MM.1S (cell line): ENCODE measurements at regions not wholly inside any gene's neighbourhood (a gene's known extent, or its start where the extent isn't known, plus 50 kb on each side); places are given as distances from the start of the nearest gene placed in this dataset.

Experiments used
- DNase-seq: peaks from one replicate; pipeline ENCODE4 v3.0.0-alpha.2; 2015
- H2AFZ ChIP-seq: fragments of 300-600 bp; sonication (generic); 2 replicates; pipeline ENCODE4 v1.6.0; 2016; ENCODE audit warnings: antibody characterized with exemption, low read length
- H3F3A ChIP-seq: fragments of 300-600 bp; sonication (generic); 2 replicates; pipeline ENCODE4 v1.6.1; 2016; ENCODE audit warnings: mild to moderate bottlenecking, antibody characterized with exemption, low read length, moderate library complexity, mixed read lengths; ENCODE audit not compliant: insufficient read depth
- H3K27ac ChIP-seq: fragments of 300-600 bp; sonication (generic); 2 replicates; pipeline ENCODE4 v1.5.1; 2016; ENCODE audit warnings: mild to moderate bottlenecking, low read length
- H3K27me3 ChIP-seq: fragments of 300-600 bp; sonication (generic); replicated peaks from 2 replicates; pipeline ENCODE4 v1.6.0; 2016; ENCODE audit warnings: low read length; ENCODE audit not compliant: insufficient read depth
- H3K36me3 ChIP-seq: fragments of 300-600 bp; sonication (generic); replicated peaks from 2 replicates; pipeline ENCODE4 v1.6.1; 2016; ENCODE audit warnings: mild to moderate bottlenecking, low read length, mixed read lengths; ENCODE audit not compliant: insufficient read depth
- H3K4me1 ChIP-seq: fragments of 300-600 bp; sonication (generic); 2 replicates; pipeline ENCODE4 v1.6.1; 2016; ENCODE audit warnings: low read length, mixed read lengths
- H3K4me2 ChIP-seq: fragments of 300-600 bp; sonication (generic); 2 replicates; pipeline ENCODE4 v1.6.0; 2016; ENCODE audit warnings: low read depth, low read length
- H3K4me3 ChIP-seq: fragments of 300-600 bp; sonication (generic); 2 replicates; pipeline ENCODE4 v1.5.1; 2016; ENCODE audit warnings: low read length, mixed read lengths
- H3K79me2 ChIP-seq: fragments of 300-600 bp; sonication (generic); 2 replicates; pipeline ENCODE4 v1.6.1; 2016; ENCODE audit warnings: mixed run types, low read length, mixed read lengths
- H3K9ac ChIP-seq: fragments of 300-600 bp; sonication (generic); 2 replicates; pipeline ENCODE4 v1.6.1; 2016; ENCODE audit warnings: low read length, mixed read lengths
- H3K9me2 ChIP-seq: fragments of 300-600 bp; sonication (generic); replicated peaks from 2 replicates; pipeline ENCODE4 v1.6.1; 2016; ENCODE audit warnings: mild to moderate bottlenecking, low read length, mixed read lengths; ENCODE audit not compliant: insufficient read depth
- H3K9me3 ChIP-seq: fragments of 300-600 bp; sonication (generic); replicated peaks from 2 replicates; pipeline ENCODE4 v1.6.1; 2016; ENCODE audit warnings: mild to moderate bottlenecking, low read length, mixed read lengths; ENCODE audit not compliant: insufficient read depth
- H4K20me1 ChIP-seq: fragments of 300-600 bp; sonication (generic); 2 replicates; pipeline ENCODE4 v1.6.1; 2016; ENCODE audit warnings: mild to moderate bottlenecking, low read length, moderate library complexity, mixed read lengths; ENCODE audit not compliant: insufficient read depth
- EZH2 ChIP-seq: fragments of 300-600 bp; sonication (generic); optimal IDR thresholded peaks from 2 replicates; pipeline ENCODE3; 2017; ENCODE audit warnings: low read depth, mild to moderate bottlenecking, antibody characterized with exemption, low read length, mixed read lengths
- EZH2phosphoT487 ChIP-seq: fragments of 300-600 bp; sonication (generic); IDR thresholded peaks from 2 replicates; pipeline ENCODE4 v1.6.1; 2018; ENCODE audit warnings: antibody characterized with exemption, low read length
- TF ChIP-seq, protein P1 (sequence below): fragments of 300-600 bp; sonication (generic); IDR thresholded peaks from 2 replicates; pipeline ENCODE4 v1.5.1; 2016; ENCODE audit warnings: antibody characterized with exemption, low read length, mixed read lengths

DNA sequence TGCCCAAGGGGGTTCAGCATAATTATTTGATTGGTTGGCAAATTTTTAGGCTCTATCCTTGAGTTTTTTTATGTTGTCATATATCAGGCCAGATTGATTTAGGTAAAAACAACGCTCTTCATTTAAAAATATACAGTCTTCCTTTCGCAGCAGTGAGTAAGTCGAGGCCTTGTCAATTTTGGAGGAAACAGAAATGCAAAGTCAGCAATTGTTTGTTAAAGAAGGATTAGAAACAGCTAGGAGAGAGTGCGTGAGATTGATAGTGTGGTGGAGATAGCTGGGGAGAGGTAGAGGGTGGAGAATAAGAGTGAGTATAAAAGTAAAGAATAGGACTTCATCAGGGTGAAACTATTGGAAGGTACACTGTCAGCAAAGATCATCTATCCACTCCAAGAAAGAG is 830.8 kb downstream of the LUZP2 start:
- Histone ChIP-seq H3K4me2 (no peak overlapping the region), H2AFZ (no peak overlapping the region), H3F3A (no peaks in the 10 kb centered on the region), H3K4me3 (no peak overlapping the region), H3K36me3 (no peaks in the 10 kb centered on the region), H3K9me2 (no peaks in the 10 kb centered on the region), H3K9me3 (no peaks in the 10 kb centered on the region), H3K27me3 (no peaks in the 10 kb centered on the region), H3K27ac (no peak overlapping the region), H4K20me1 (no peaks in the 10 kb centered on the region), H3K79me2 (no peaks in the 10 kb centered on the region), H3K4me1 (no peaks in the 10 kb centered on the region), H3K9ac (no peak overlapping the region)
- TF ChIP-seq, protein P1, sequence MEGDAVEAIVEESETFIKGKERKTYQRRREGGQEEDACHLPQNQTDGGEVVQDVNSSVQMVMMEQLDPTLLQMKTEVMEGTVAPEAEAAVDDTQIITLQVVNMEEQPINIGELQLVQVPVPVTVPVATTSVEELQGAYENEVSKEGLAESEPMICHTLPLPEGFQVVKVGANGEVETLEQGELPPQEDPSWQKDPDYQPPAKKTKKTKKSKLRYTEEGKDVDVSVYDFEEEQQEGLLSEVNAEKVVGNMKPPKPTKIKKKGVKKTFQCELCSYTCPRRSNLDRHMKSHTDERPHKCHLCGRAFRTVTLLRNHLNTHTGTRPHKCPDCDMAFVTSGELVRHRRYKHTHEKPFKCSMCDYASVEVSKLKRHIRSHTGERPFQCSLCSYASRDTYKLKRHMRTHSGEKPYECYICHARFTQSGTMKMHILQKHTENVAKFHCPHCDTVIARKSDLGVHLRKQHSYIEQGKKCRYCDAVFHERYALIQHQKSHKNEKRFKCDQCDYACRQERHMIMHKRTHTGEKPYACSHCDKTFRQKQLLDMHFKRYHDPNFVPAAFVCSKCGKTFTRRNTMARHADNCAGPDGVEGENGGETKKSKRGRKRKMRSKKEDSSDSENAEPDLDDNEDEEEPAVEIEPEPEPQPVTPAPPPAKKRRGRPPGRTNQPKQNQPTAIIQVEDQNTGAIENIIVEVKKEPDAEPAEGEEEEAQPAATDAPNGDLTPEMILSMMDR, result no peak
- TF ChIP-seq EZH2, result no peak
- no peak for TF ChIP-seq EZH2phosphoT487
- DNase-seq, result no peak

- no peak overlapping the region for H2AFZ ChIP-seq
Observed at GRCh38 chr11:25339281-25339680, 842.4 kb downstream of the LUZP2 start.

GRCh38 chr11:25349537-25349936 is 852.7 kb downstream of the LUZP2 start:
- Histone ChIP-seq H3K36me3 (no peaks in the 10 kb centered on the region), H3K4me3 (no peak overlapping the region), H3K9me2 (no peaks in the 10 kb centered on the region), H3K27ac (no peak overlapping the region), H3K9ac (no peak overlapping the region), H4K20me1 (no peaks in the 10 kb centered on the region), H3K79me2 (no peaks in the 10 kb centered on the region), H2AFZ (no peak overlapping the region), H3K9me3 (no peaks in the 10 kb centered on the region), H3K4me2 (no peak overlapping the region), H3K4me1 (no peaks in the 10 kb centered on the region), H3K27me3 (no peaks in the 10 kb centered on the region), H3F3A (no peaks in the 10 kb centered on the region)
- TF ChIP-seq EZH2 (no peak), EZH2phosphoT487 (no peak)
- DNase-seq, result no peak

More at GRCh38 chr11:25339281-25339680, 842.4 kb downstream of the LUZP2 start:
- no peak overlapping the region for H3K27ac ChIP-seq
- H3K79me2 ChIP-seq, result no peaks in the 10 kb centered on the region
- H3K27me3 ChIP-seq, result no peaks in the 10 kb centered on the region
- no peaks in the 10 kb centered on the region for H3F3A ChIP-seq
- no peak overlapping the region for H3K4me3 ChIP-seq
- H3K9me2 ChIP-seq, result no peaks in the 10 kb centered on the region
- no peaks in the 10 kb centered on the region for H4K20me1 ChIP-seq
- H3K36me3 ChIP-seq, result no peaks in the 10 kb centered on the region
- no peak for DNase-seq
- H3K9ac ChIP-seq, result no peak overlapping the region
- no peaks in the 10 kb centered on the region for H3K4me1 ChIP-seq
- TF ChIP-seq, protein P1, result no peak
- TF ChIP-seq EZH2 (no peak), EZH2phosphoT487 (no peak)
- no peaks in the 10 kb centered on the region for H3K9me3 ChIP-seq
- H3K4me2 ChIP-seq, result no peak overlapping the region

- H3K9me3 ChIP-seq, result no peaks in the 10 kb centered on the region
- no peaks in the 10 kb centered on the region for H3K27me3 ChIP-seq
- DNase-seq, result no peak
- no peaks in the 10 kb centered on the region for H3K36me3 ChIP-seq
- H3K4me2 ChIP-seq, result no peak overlapping the region
- no peaks in the 10 kb centered on the region for H3K9me2 ChIP-seq
- H3K4me3 ChIP-seq, result no peak overlapping the region
- no peaks in the 10 kb centered on the region for H3K4me1 ChIP-seq
- H4K20me1 ChIP-seq, result no peaks in the 10 kb centered on the region
- no peak overlapping the region for H3K27ac ChIP-seq
- no peak for TF ChIP-seq EZH2phosphoT487
- TF ChIP-seq EZH2, result no peak
- TF ChIP-seq, protein P1, result no peak
- H3F3A ChIP-seq, result no peaks in the 10 kb centered on the region
- no peaks in the 10 kb centered on the region for H3K79me2 ChIP-seq
- no peak overlapping the region for H2AFZ ChIP-seq
- no peak overlapping the region for H3K9ac ChIP-seq
Observed at GRCh38 chr11:25350899-25351803, 854.3 kb downstream of the LUZP2 start.
